H1 (cell line): ENCODE measurements at regions not wholly inside any gene's neighbourhood (a gene's known extent, or its start where the extent isn't known, plus 50 kb on each side); places are given as distances from the start of the nearest gene placed in this dataset.

Source experiments
- CTCF ChIA-PET: fragments of 300-600 bp; sonication (Branson Sonifier 250); formaldehyde crosslinking; loops from one replicate; lab custom pipeline; 2021; ENCODE audit not compliant: partially characterized antibody; lab: Charles Lee
- POLR2A ChIA-PET: fragments of 300-600 bp; sonication (Branson Sonifier 250); formaldehyde crosslinking; loops from one replicate; lab custom pipeline; 2021; ENCODE audit warnings: inconsistent platforms; ENCODE audit not compliant: partially characterized antibody; lab: Charles Lee
- DNase-seq, 2 experiments: peaks; one replicate each; pipeline versions ENCODE4 v3.0.0 to v3.0.0-alpha.2; 2010 to 2022; ENCODE audit warnings: low spot score in 2 of 2, low read depth in 1 of 2, mixed read lengths in 1 of 2
- FAIRE-seq: peaks from 2 replicates; lab custom pipeline; 2011; peaks lifted over from hg19 to GRCh38; lab: Jason Lieb, UNC
- H2AFZ ChIP-seq: 2 replicates; pipeline ENCODE4 v1.8.1; 2012; ENCODE audit warnings: low read length, inconsistent platforms
- H2AK5ac ChIP-seq: 2 replicates; pipeline ENCODE4 v1.6.1; 2013; ENCODE audit warnings: low read depth, low read length
- H2BK120ac ChIP-seq: replicated peaks from 2 replicates; pipeline ENCODE3; 2013; ENCODE audit warnings: low read depth, low read length, inconsistent platforms
- H2BK12ac ChIP-seq: 2 replicates; pipeline ENCODE4 v1.6.1; 2013; ENCODE audit warnings: low read depth, low read length
- H2BK15ac ChIP-seq: 2 replicates; pipeline ENCODE4 v1.6.1; 2013; ENCODE audit warnings: low read length
- H2BK20ac ChIP-seq: 2 replicates; pipeline ENCODE4 v1.6.1; 2013; ENCODE audit warnings: low read length
- H2BK5ac ChIP-seq: 2 replicates; pipeline ENCODE4 v1.6.1; 2013; ENCODE audit warnings: low read depth, low read length
- H3K14ac ChIP-seq: 2 replicates; pipeline ENCODE4 v1.6.1; 2013; ENCODE audit warnings: inconsistent platforms; ENCODE audit not compliant: insufficient read length
- H3K18ac ChIP-seq: 2 replicates; pipeline ENCODE4 v1.6.1; 2013; ENCODE audit warnings: low read length; ENCODE audit errors: extremely low read depth
- H3K23ac ChIP-seq: 2 replicates; pipeline ENCODE4 v1.6.1; 2013; ENCODE audit warnings: inconsistent platforms; ENCODE audit not compliant: insufficient read length
- H3K23me2 ChIP-seq: 2 replicates; pipeline ENCODE4 v1.6.1; 2013; ENCODE audit warnings: low read depth, low read length
- H3K27ac ChIP-seq: 2 replicates; pipeline ENCODE4 v1.6.1; 2011; ENCODE audit warnings: low read depth, low read length, inconsistent platforms
- H3K27me3 ChIP-seq, 4 experiments: replicated peaks in 1 of 4; 1 replicate in 1 of 4; 2 replicates in 3 of 4; pipeline versions ENCODE4 v1.6.1 to v1.8.1; 2011 to 2013; ENCODE audit warnings: low read length in 3 of 4, mild to moderate bottlenecking in 3 of 4, inconsistent platforms in 2 of 4, mixed read lengths in 2 of 4, moderate library complexity in 1 of 4; ENCODE audit not compliant: control insufficient read depth in 3 of 4, insufficient read depth in 3 of 4; ENCODE audit errors: extremely low read depth in 1 of 4
- H3K36me3 ChIP-seq, 4 experiments: 2 replicates each; pipeline versions ENCODE4 v1.6.1 to v1.8.1; 2011 to 2013; ENCODE audit warnings: mild to moderate bottlenecking in 4 of 4, low read length in 3 of 4, moderate library complexity in 2 of 4, control low read depth in 1 of 4, inconsistent platforms in 1 of 4; ENCODE audit not compliant: insufficient read depth in 4 of 4, control insufficient read depth in 2 of 4
- H3K4ac ChIP-seq: replicated peaks from 2 replicates; pipeline ENCODE3; 2013; ENCODE audit warnings: low read length, low read depth, mixed read lengths, inconsistent platforms; ENCODE audit not compliant: insufficient read length
- H3K4me1 ChIP-seq, 4 experiments: replicated peaks in 1 of 4; 1 replicate in 1 of 4; 2 replicates in 3 of 4; pipeline versions ENCODE4 v1.6.1 to v1.8.1; 2011 to 2013; ENCODE audit warnings: low read length in 3 of 4, inconsistent platforms in 2 of 4, mixed read lengths in 1 of 4; ENCODE audit not compliant: insufficient read depth in 4 of 4, control insufficient read depth in 3 of 4
- H3K4me2 ChIP-seq, 2 experiments: 2 replicates each; pipeline versions ENCODE4 v1.6.1 to v1.8.1; 2011 to 2013; ENCODE audit warnings: low read depth in 2 of 2, low read length in 2 of 2, control low read depth in 1 of 2, inconsistent platforms in 1 of 2, mild to moderate bottlenecking in 1 of 2; ENCODE audit not compliant: insufficient read depth in 1 of 2
- H3K4me3 ChIP-seq, 4 experiments: fragments of 200-600, 300-600 bp in 1 of 4; sonication (generic), shearing (Covaris generic), sonication (Bioruptor Twin) in 1 of 4; 2 replicates each; pipeline versions ENCODE4 v1.5.1 to v1.8.1; 2011 to 2016; ENCODE audit warnings: low read length in 4 of 4, low read depth in 3 of 4, control low read depth in 2 of 4, inconsistent platforms in 2 of 4, mild to moderate bottlenecking in 2 of 4, mixed read lengths in 1 of 4, moderate library complexity in 1 of 4; ENCODE audit not compliant: insufficient read depth in 2 of 4; ENCODE audit errors: extremely low read depth in 1 of 4
- H3K56ac ChIP-seq: replicated peaks from 2 replicates; pipeline ENCODE3; 2013; ENCODE audit warnings: low read depth, mild to moderate bottlenecking, mixed read lengths, low read length, inconsistent platforms; ENCODE audit not compliant: insufficient read length
- H3K79me1 ChIP-seq: 2 replicates; pipeline ENCODE4 v1.6.1; 2013; ENCODE audit warnings: low read depth, low read length, control low read depth
- H3K79me2 ChIP-seq, 2 experiments: 2 replicates each; pipeline versions ENCODE4 v1.6.1 to v1.8.1; 2012 to 2013; ENCODE audit warnings: low read length in 2 of 2, mild to moderate bottlenecking in 2 of 2, inconsistent platforms in 1 of 2; ENCODE audit not compliant: insufficient read depth in 2 of 2, control insufficient read depth in 1 of 2
- H3K9ac ChIP-seq, 4 experiments: replicated peaks in 1 of 4; 1 replicate in 1 of 4; 2 replicates in 3 of 4; pipeline versions ENCODE4 v1.6.1 to v1.8.1; 2011 to 2013; ENCODE audit warnings: low read depth in 3 of 4, low read length in 3 of 4, control low read depth in 2 of 4, mild to moderate bottlenecking in 2 of 4, moderate library complexity in 2 of 4, inconsistent platforms in 1 of 4; ENCODE audit errors: extremely low read depth in 1 of 4
- H3K9me3 ChIP-seq, 2 experiments: 2 replicates each; pipeline versions ENCODE4 v1.6.1 to v1.8.1; 2012 to 2013; ENCODE audit warnings: mild to moderate bottlenecking in 2 of 2, moderate library complexity in 2 of 2, control low read depth in 1 of 2, inconsistent platforms in 1 of 2, low read depth in 1 of 2, low read length in 1 of 2, mixed read lengths in 1 of 2; ENCODE audit not compliant: insufficient read depth in 2 of 2
- H4K20me1 ChIP-seq, 2 experiments: replicated peaks in 1 of 2; 2 replicates each; pipeline versions ENCODE3 to v1.8.1; 2011 to 2013; ENCODE audit warnings: inconsistent platforms in 2 of 2, low read length in 2 of 2, mild to moderate bottlenecking in 1 of 2; ENCODE audit not compliant: insufficient read depth in 2 of 2, control insufficient read depth in 1 of 2
- H4K5ac ChIP-seq: 2 replicates; pipeline ENCODE4 v1.6.1; 2013; ENCODE audit warnings: low read length, low read depth, mixed read lengths, inconsistent platforms; ENCODE audit not compliant: insufficient read length
- H4K8ac ChIP-seq: 2 replicates; pipeline ENCODE4 v1.8.0; 2013; ENCODE audit warnings: mild to moderate bottlenecking, moderate library complexity, low read length, inconsistent platforms; ENCODE audit not compliant: insufficient read depth; ENCODE audit errors: extremely low read depth
- H4K91ac ChIP-seq: replicated peaks from 2 replicates; pipeline ENCODE3; 2013; ENCODE audit warnings: low read length, mixed read lengths, inconsistent platforms; ENCODE audit not compliant: insufficient read length
- ATF2 ChIP-seq: IDR thresholded peaks from 2 replicates; pipeline ENCODE4 v1.6.1; 2012; ENCODE audit warnings: low read length, inconsistent platforms
- CBX8 ChIP-seq: fragments of 300-800, 300-1000 bp; sonication (generic); IDR thresholded peaks from 2 replicates; pipeline ENCODE4 v1.7.1; 2016; ENCODE audit warnings: low read depth, low read length, borderline replicate concordance
- CEBPB ChIP-seq: IDR thresholded peaks from 2 replicates; pipeline ENCODE4 v1.6.1; 2012; ENCODE audit warnings: low read depth, low read length
- CHD2 ChIP-seq: IDR thresholded peaks from 2 replicates; pipeline ENCODE4 v1.6.1; 2012; ENCODE audit warnings: low read length, improper control_type of control experiment
- CREB1 ChIP-seq: IDR thresholded peaks from 2 replicates; pipeline ENCODE4 v1.6.1; 2012; ENCODE audit warnings: inconsistent platforms
- EGR1 ChIP-seq: IDR thresholded peaks from 2 replicates; pipeline ENCODE4 v1.6.1; 2011; ENCODE audit warnings: low read depth, low read length, borderline replicate concordance
- EZH2 ChIP-seq: fragments of 200-600 bp; sonication (generic); IDR thresholded peaks from 2 replicates; pipeline ENCODE4 v1.7.1; 2012; ENCODE audit warnings: low read depth, mild to moderate bottlenecking, moderate library complexity, low read length, inconsistent platforms; ENCODE audit not compliant: severe bottlenecking
- JUN ChIP-seq: IDR thresholded peaks from 2 replicates; pipeline ENCODE4 v1.6.1; 2011; ENCODE audit warnings: low read depth, mild to moderate bottlenecking, improper control_type of control experiment, low read length
- KDM4A ChIP-seq: IDR thresholded peaks from one replicate; pipeline ENCODE4 v1.7.1; 2012; ENCODE audit warnings: low read depth, mild to moderate bottlenecking, moderate library complexity, low read length, inconsistent platforms; ENCODE audit not compliant: severe bottlenecking
- NANOG ChIP-seq: IDR thresholded peaks from 2 replicates; pipeline ENCODE4 v1.6.1; 2011; ENCODE audit warnings: low read length, low read depth, mild to moderate bottlenecking, inconsistent platforms; ENCODE audit not compliant: insufficient read depth, poor library complexity, severe bottlenecking
- POLR2A ChIP-seq, 2 experiments: IDR thresholded peaks; 1 replicate in 1 of 2; 2 replicates in 1 of 2; pipeline ENCODE4 v1.6.1; 2011; ENCODE audit warnings: low read depth in 2 of 2, low read length in 2 of 2, mild to moderate bottlenecking in 2 of 2; ENCODE audit errors: control extremely low read depth in 1 of 2
- RFX5 ChIP-seq: IDR thresholded peaks from 2 replicates; pipeline ENCODE4 v1.6.1; 2011; ENCODE audit warnings: low read depth, low read length, improper control_type of control experiment, borderline replicate concordance
- SP1 ChIP-seq: IDR thresholded peaks from 2 replicates; pipeline ENCODE4 v1.6.1; 2011; ENCODE audit warnings: low read depth, low read length
- SUZ12 ChIP-seq: fragments of 200-600 bp; sonication (generic); IDR thresholded peaks from 2 replicates; pipeline ENCODE4 v1.6.1; 2012; ENCODE audit warnings: mild to moderate bottlenecking, inconsistent platforms, low read length, moderate library complexity, mixed read lengths
- WGBS, 2 experiments: shearing (Covaris generic) in 1 of 2; methylation state at CpG; one replicate each; pipeline versions ENCODE4 v1.1.6 to v1.1.7; 2013 to 2015; ENCODE audit warnings: low lambda C conversion rate in 2 of 2, mixed read lengths in 2 of 2, inconsistent platforms in 1 of 2, low coverage in 1 of 2, missing lambda C conversion rate in 1 of 2; ENCODE audit not compliant: insufficient replicate concordance in 2 of 2, insufficient coverage in 1 of 2, insufficient read length in 1 of 2; ENCODE audit errors: extremely low coverage in 1 of 2, missing lambda C conversion rate in 1 of 2; 5-methylcytosine and 5-hydroxymethylcytosine counted together

GRCh38 chr9:87818308-87818707 is 64.4 kb upstream of the SPATA31E1 start:
- Histone ChIP-seq H3K4me3 (no peak overlapping the region), H3K23ac (no peak overlapping the region), H2BK120ac (no peak overlapping the region), H4K91ac (no peak overlapping the region), H3K56ac (no peak overlapping the region), H3K9me3 (no peaks in the 10 kb centered on the region), H3K36me3 (no peaks in the 10 kb centered on the region), H3K9ac (no peak overlapping the region), H3K4ac (no peak overlapping the region), H2BK15ac (no peak overlapping the region), H3K79me2 (no peaks in the 10 kb centered on the region), H3K23me2 (no peaks in the 10 kb centered on the region), H4K5ac (no peak overlapping the region), H3K14ac (no peak overlapping the region), H3K27ac (no peak overlapping the region), H4K20me1 (no peaks in the 10 kb centered on the region), H4K8ac (no peak overlapping the region), H3K4me2 (no peak overlapping the region), H2BK5ac (no peak overlapping the region), H3K18ac (no peak overlapping the region), H2AFZ (no peak overlapping the region), H2AK5ac (no peak overlapping the region), H3K4me1 (no peaks in the 10 kb centered on the region), H2BK12ac (no peak overlapping the region), H3K79me1 (no peaks in the 10 kb centered on the region), H3K27me3 (0 out of 7 replicates have a peak, but pooled peaks cover 0 to 2% (median 0%) of the 10 kb centered on the region in 4 experiments), H2BK20ac (no peak overlapping the region)
- ChIA-PET POLR2A (no interaction called here), CTCF (interaction anchor here (0.7 to 1.3 kb wide), 4 partner anchors 8 to 155 kb away, joined by 3 to 5 read pairs (median 4); no protein-coding TSS in a partner anchor)
- DNase-seq (no peak), FAIRE-seq (no peak)
- WGBS, 2 experiments: 97% methylated on average over 3 of the region's 3 CpGs; no CpG with 5 or more reads in 1 of the 2 experiments
- TF ChIP-seq JUN: no peak
- no peak for TF ChIP-seq POLR2A (IDR thresholded peaks at IDR 0.05; ENCODE audit: control extremely low read depth in 1 of 2, low read depth in 2 of 2, low read length in 2 of 2)
- no peak for TF ChIP-seq SUZ12
- no peak for TF ChIP-seq KDM4A
- TF ChIP-seq EZH2: no peak
- no peak for TF ChIP-seq EGR1
- TF ChIP-seq RFX5: no peak
- no peak for TF ChIP-seq NANOG
- no peak for TF ChIP-seq SP1
- TF ChIP-seq ATF2: no peak
- TF ChIP-seq CEBPB: no peak
- no peak for TF ChIP-seq CHD2
- TF ChIP-seq CREB1: no peak
- no peak for TF ChIP-seq CBX8
